ENCODE measurements at regions not wholly inside any gene's neighbourhood (a gene's known extent, or its start where the extent isn't known, plus 50 kb on each side); places are given as distances from the start of the nearest gene placed in this dataset.

GRCh38 chr6:159577564-159577963 lies 115.5 kb downstream of the SOD2 start:
- Histone ChIP-seq H3K23me2 (ENCODE audit: insufficient read length, low read depth, low read length, poor library complexity, severe bottlenecking) (no peaks in the 10 kb centered on the region), H4K20me1 (ENCODE audit: control insufficient read depth, insufficient read depth, insufficient read length) (no peaks in the 10 kb centered on the region), H4K91ac (ENCODE audit: insufficient read length, low read depth, low read length) (no peak overlapping the region), H2BK15ac (ENCODE audit: low read depth, low read length) (no peak overlapping the region), H2BK20ac (ENCODE audit: low read depth, low read length, poor library complexity, severe bottlenecking) (no peak overlapping the region), H3K79me1 (ENCODE audit: insufficient read depth, low read depth, low read length, poor library complexity, severe bottlenecking) (no peaks in the 10 kb centered on the region), H3K4me1 (ENCODE audit: insufficient read depth, low read length) (no peaks in the 10 kb centered on the region), H2BK12ac (ENCODE audit: insufficient read length, low read depth, low read length) (no peak overlapping the region), H3K23ac (ENCODE audit: insufficient read length, low read depth, low read length) (no peak overlapping the region), H3K56ac (ENCODE audit: insufficient read length, low read depth, low read length) (no peak overlapping the region), H3T11ph (ENCODE audit: low read length) (no peak overlapping the region), H3K18ac (ENCODE audit: insufficient read length, low read depth, low read length) (no peak overlapping the region), H2BK5ac (ENCODE audit: insufficient read length, low read length) (no peak overlapping the region), H2AK5ac (ENCODE audit: insufficient read length, low read length) (no peak overlapping the region), H3K4me2 (ENCODE audit: insufficient read depth, insufficient read length, low read length) (no peak overlapping the region), H3K27ac (ENCODE audit: insufficient read length, low read depth, low read length) (no peak overlapping the region), H4K5ac (ENCODE audit: insufficient read length, low read depth, low read length) (no peak overlapping the region), H3K14ac (ENCODE audit: insufficient read depth, low read length) (no peak overlapping the region), H2BK120ac (ENCODE audit: low read depth, low read length, poor library complexity, severe bottlenecking) (no peak overlapping the region), H3K9me3 (ENCODE audit: control insufficient read depth, low read depth, low read length) (peaks cover 9% of the 10 kb centered on the region), H3K4ac (ENCODE audit: low read depth, low read length) (no peak overlapping the region), H3K79me2 (ENCODE audit: insufficient read depth, low read length) (no peaks in the 10 kb centered on the region), H3K9ac (ENCODE audit: extremely low read depth, insufficient read length, low read length) (no peak overlapping the region), H4K8ac (replicated peaks; ENCODE audit: insufficient read length, low read depth, low read length) (no peak overlapping the region), H3K27me3 (ENCODE audit: insufficient read depth, low read length) (no peaks in the 10 kb centered on the region), H2AFZ (ENCODE audit: low read length) (no peak overlapping the region)
- no peak for TF ChIP-seq CTCF (conservative IDR thresholded peaks at IDR 0.05)
- Mint-ChIP-seq H3K27me3 (ENCODE audit: low read depth) (peaks cover 2% of the 10 kb centered on the region), H3K4me3 (no peak overlapping the region), H3K27ac (no peak overlapping the region; a peak in 1 of 7 replicates), H3K36me3 (ENCODE audit: insufficient read depth in 1 of 3, low read depth in 3 of 3) (peaks cover 3 to 6% (median 5%) of the 10 kb centered on the region in 3 experiments; a peak in 3 of 7 replicates), H3K4me1 (peaks cover 0 to 13% of the 10 kb centered on the region in 2 experiments; a peak in 2 of 4 replicates), H3K9me3 (peaks cover 9 to 32% of the 10 kb centered on the region in 2 experiments)
- no CpG with 5 or more reads among the region's 5 CpGs for WGBS (ENCODE audit: extremely low coverage, insufficient read length, low lambda C conversion rate)
- DNase-seq, result peak; percentile 37

Measured in H9 (cell line).